Calu3 (cell line): ENCODE measurements at regions not wholly inside any gene's neighbourhood (a gene's known extent, or its start where the extent isn't known, plus 50 kb on each side); places are given as distances from the start of the nearest gene placed in this dataset.

Experiments
- BruUV-seq: library from RNA; stranded (reverse); fragments of 400-500 nt; replicated peaks from 2 replicates; lab custom pipeline; 2021; lab: Mats Ljungman, UMichigan
- CTCF ChIA-PET: fragments of 300-600 bp; sonication (Branson Sonifier 250); formaldehyde crosslinking; loops from one replicate; lab custom pipeline; 2022; ENCODE audit warnings: antibody characterized with exemption; lab: Charles Lee
- DNase-seq: peaks from one replicate; pipeline ENCODE4 v3.0.0; 2022
- H3K27ac Mint-ChIP-seq: one replicate; pipeline ENCODE4 v1.8.0; 2022; ENCODE audit warnings: mixed read lengths; ENCODE audit not compliant: unreplicated experiment
- H3K27me3 Mint-ChIP-seq: one replicate; pipeline ENCODE4 v1.8.0; 2022; ENCODE audit warnings: mixed read lengths; ENCODE audit not compliant: unreplicated experiment
- H3K36me3 Mint-ChIP-seq: one replicate; pipeline ENCODE4 v1.8.0; 2022; ENCODE audit warnings: mild to moderate bottlenecking, moderate library complexity, mixed read lengths; ENCODE audit not compliant: insufficient read depth, unreplicated experiment
- H3K4me1 Mint-ChIP-seq: one replicate; pipeline ENCODE4 v1.8.0; 2022; ENCODE audit warnings: mild to moderate bottlenecking, low read depth, mixed read lengths; ENCODE audit not compliant: unreplicated experiment
- H3K4me3 Mint-ChIP-seq: one replicate; pipeline ENCODE4 v1.8.0; 2022; ENCODE audit warnings: mild to moderate bottlenecking, low read depth, moderate library complexity, mixed read lengths; ENCODE audit not compliant: unreplicated experiment
- H3K9me3 Mint-ChIP-seq: one replicate; pipeline ENCODE4 v1.8.0; 2022; ENCODE audit warnings: low read depth, mixed read lengths; ENCODE audit not compliant: unreplicated experiment
- CTCF ChIP-seq: fragments of 200-600 bp; IDR thresholded peaks from one replicate; pipeline ENCODE4 v1.8.0; 2022; ENCODE audit warnings: antibody characterized with exemption; ENCODE audit not compliant: unreplicated experiment
- intact Hi-C: fragments of 100-400 bp; cut with micrococcal nuclease; formaldehyde crosslinking; loops from one replicate; pipeline ENCODE4 v1.10.0; 2022; ENCODE audit not compliant: unreplicated experiment

- intact Hi-C loops = no loop called here
- CTCF ChIA-PET = no interaction called here
- Mint-ChIP-seq H3K4me3 (no peak overlapping the region), H3K27ac (no peak overlapping the region), H3K4me1 (no peaks in the 10 kb centered on the region), H3K27me3 (no peaks in the 10 kb centered on the region), H3K9me3 (peaks cover 3% of the 10 kb centered on the region), H3K36me3 (no peaks in the 10 kb centered on the region)
- no peak for TF ChIP-seq CTCF
- DNase-seq = no peak
- BruUV-seq = no TSS peak
These were observed 442.3 kb downstream of the LRRIQ3 start for GRCh38 chr1:73755649-73756048.

DNA sequence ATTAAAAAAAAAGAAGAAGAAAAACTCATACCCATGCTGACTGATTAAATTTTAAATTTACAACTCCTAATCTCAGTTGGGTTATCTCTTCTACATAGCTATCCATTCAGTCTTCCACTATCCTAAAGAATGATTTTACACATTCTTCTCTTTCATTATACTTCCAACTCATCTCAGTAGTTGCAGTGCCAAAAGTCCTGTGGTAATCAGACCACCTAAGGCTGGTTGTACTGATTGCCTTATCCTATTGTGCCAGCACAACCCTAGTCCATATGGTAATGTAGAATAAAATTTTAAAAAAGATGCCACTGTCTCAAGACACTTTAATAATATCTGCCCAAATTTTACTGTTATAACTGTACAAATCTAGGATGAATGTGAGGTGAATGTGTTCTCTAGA is 448.0 kb downstream of the LRRIQ3 start:
- intact Hi-C loops = no loop called here
- H3K9me3 Mint-ChIP-seq = no peaks in the 10 kb centered on the region
- no peak overlapping the region for H3K27ac Mint-ChIP-seq
- H3K4me3 Mint-ChIP-seq = no peak overlapping the region
- no peaks in the 10 kb centered on the region for H3K27me3 Mint-ChIP-seq
- CTCF ChIA-PET = no interaction called here
- BruUV-seq = no TSS peak
- TF ChIP-seq CTCF = no peak
- no peak for DNase-seq
- H3K4me1 Mint-ChIP-seq = no peaks in the 10 kb centered on the region
- no peaks in the 10 kb centered on the region for H3K36me3 Mint-ChIP-seq

GRCh38 chr1:73744985-73745384 is 453.0 kb downstream of the LRRIQ3 start:
- no peak for TF ChIP-seq CTCF
- Mint-ChIP-seq H3K27ac (no peak overlapping the region), H3K27me3 (no peaks in the 10 kb centered on the region), H3K4me1 (no peaks in the 10 kb centered on the region), H3K36me3 (no peaks in the 10 kb centered on the region), H3K9me3 (peaks cover 10% of the 10 kb centered on the region), H3K4me3 (no peak overlapping the region)
- CTCF ChIA-PET = no interaction called here
- no TSS peak for BruUV-seq
- intact Hi-C loops = no loop called here
- no peak for DNase-seq

DNA sequence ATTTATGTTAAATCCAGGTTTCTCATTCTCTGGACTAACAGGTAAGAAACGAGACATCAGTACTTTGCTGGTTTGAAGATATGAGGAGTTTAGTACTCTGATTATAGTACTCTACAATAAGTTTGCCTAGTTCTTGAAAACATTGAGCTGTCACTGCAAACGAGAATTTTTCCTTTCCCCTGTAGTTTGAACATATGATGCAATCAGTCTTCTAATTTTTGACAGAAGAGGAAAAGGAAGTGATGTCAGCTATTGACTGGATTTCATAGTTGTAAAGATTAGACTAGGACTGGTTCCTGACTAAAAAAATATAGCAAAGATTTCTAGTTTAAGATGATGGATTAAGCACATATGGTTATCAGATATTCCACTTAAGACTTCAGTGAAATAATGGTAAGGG is 461.9 kb downstream of the LRRIQ3 start:
- Mint-ChIP-seq H3K4me3 (no peak overlapping the region), H3K27ac (no peak overlapping the region), H3K36me3 (no peaks in the 10 kb centered on the region), H3K9me3 (no peaks in the 10 kb centered on the region), H3K27me3 (no peaks in the 10 kb centered on the region), H3K4me1 (no peaks in the 10 kb centered on the region)
- intact Hi-C loops = no loop called here
- no peak for TF ChIP-seq CTCF
- DNase-seq = no peak
- BruUV-seq = no TSS peak
- CTCF ChIA-PET = no interaction called here

- no peaks in the 10 kb centered on the region for H3K4me1 Mint-ChIP-seq
- CTCF ChIA-PET = no interaction called here
- intact Hi-C loops = no loop called here
- no peaks in the 10 kb centered on the region for H3K27me3 Mint-ChIP-seq
- H3K4me3 Mint-ChIP-seq = no peak overlapping the region
- no TSS peak for BruUV-seq
- TF ChIP-seq CTCF = no peak
- peaks cover 5% of the 10 kb centered on the region for H3K9me3 Mint-ChIP-seq
- no peak overlapping the region for H3K27ac Mint-ChIP-seq
- H3K36me3 Mint-ChIP-seq = no peaks in the 10 kb centered on the region
- DNase-seq = no peak
These were observed 470.9 kb downstream of the LRRIQ3 start for GRCh38 chr1:73727036-73727435.
